Caco-2 (cell line): ENCODE measurements at regions not wholly inside any gene's neighbourhood (a gene's known extent, or its start where the extent isn't known, plus 50 kb on each side); places are given as distances from the start of the nearest gene placed in this dataset.

Experiments used
- BruUV-seq: library from RNA; stranded (reverse); fragments of 400-500 nt; replicated peaks from 2 replicates; lab custom pipeline; 2021; lab: Mats Ljungman, UMichigan
- CTCF ChIA-PET: fragments of 300-600 bp; sonication (Branson Sonifier 250); formaldehyde crosslinking; loops from one replicate; lab custom pipeline; 2022; ENCODE audit warnings: antibody characterized with exemption; lab: Charles Lee
- POLR2A ChIA-PET: fragments of 300-600 bp; sonication (Branson Sonifier 250); formaldehyde crosslinking; loops from one replicate; lab custom pipeline; 2022; ENCODE audit warnings: antibody characterized with exemption; lab: Charles Lee
- DNase-seq, 2 experiments: peaks; one replicate each; pipeline versions ENCODE4 v3.0.0 to v3.0.0-alpha.2; 2020 to 2022
- H3K27me3 ChIP-seq: replicated peaks from 2 replicates; pipeline ENCODE4 v1.6.0; 2011; ENCODE audit warnings: low read length; ENCODE audit not compliant: control insufficient read depth, insufficient read depth
- H3K36me3 ChIP-seq: 2 replicates; pipeline ENCODE4 v1.5.1; 2011; ENCODE audit warnings: low read length; ENCODE audit not compliant: control insufficient read depth, insufficient read depth
- H3K4me1 ChIP-seq: fragments of 250-450 bp; sonication (Bioruptor Pico); 2 replicates; pipeline ENCODE4 v1.5.1; 2020; ENCODE audit warnings: mild to moderate bottlenecking
- H3K4me3 ChIP-seq: 2 replicates; pipeline ENCODE4 v1.5.1; 2011; ENCODE audit warnings: low read depth, mild to moderate bottlenecking, control low read depth, low read length
- H3K9me3 ChIP-seq: fragments of 250-450 bp; sonication (Bioruptor Pico); 2 replicates; pipeline ENCODE4 v1.5.1; 2020; ENCODE audit warnings: mild to moderate bottlenecking, moderate library complexity
- H3K27ac Mint-ChIP-seq: one replicate; pipeline ENCODE4 v1.8.0; 2022; ENCODE audit warnings: mixed read lengths; ENCODE audit not compliant: unreplicated experiment
- H3K27me3 Mint-ChIP-seq: one replicate; pipeline ENCODE4 v1.8.0; 2022; ENCODE audit warnings: mixed read lengths; ENCODE audit not compliant: insufficient read depth, unreplicated experiment
- H3K36me3 Mint-ChIP-seq: one replicate; pipeline ENCODE4 v1.8.0; 2022; ENCODE audit warnings: mild to moderate bottlenecking, mixed read lengths; ENCODE audit not compliant: insufficient read depth, unreplicated experiment
- H3K4me1 Mint-ChIP-seq: one replicate; pipeline ENCODE4 v1.8.0; 2022; ENCODE audit warnings: low read depth, mixed read lengths; ENCODE audit not compliant: unreplicated experiment
- H3K4me3 Mint-ChIP-seq: one replicate; pipeline ENCODE4 v1.8.0; 2022; ENCODE audit warnings: mild to moderate bottlenecking, moderate library complexity, mixed read lengths; ENCODE audit not compliant: unreplicated experiment
- H3K9me3 Mint-ChIP-seq: one replicate; pipeline ENCODE4 v1.8.0; 2022; ENCODE audit warnings: mixed read lengths; ENCODE audit not compliant: unreplicated experiment
- CTCF ChIP-seq, 2 experiments: fragments of 200-600 bp in 1 of 2; IDR thresholded peaks; 1 replicate in 1 of 2; 2 replicates in 1 of 2; pipeline versions ENCODE4 v1.5.1 to v1.8.0; 2011 to 2022; ENCODE audit warnings: antibody characterized with exemption in 1 of 2, control low read depth in 1 of 2, inconsistent platforms in 1 of 2, low read depth in 1 of 2, low read length in 1 of 2, mild to moderate bottlenecking in 1 of 2, moderate library complexity in 1 of 2; ENCODE audit not compliant: insufficient read depth in 1 of 2, severe bottlenecking in 1 of 2, unreplicated experiment in 1 of 2
- intact Hi-C: fragments of 100-400 bp; cut with micrococcal nuclease; formaldehyde crosslinking; loops from one replicate; pipeline ENCODE4 v1.10.0; 2022; ENCODE audit not compliant: unreplicated experiment

- no peak overlapping the region for H3K4me3 ChIP-seq
- Mint-ChIP-seq H3K27me3 (peaks cover 3% of the 10 kb centered on the region), H3K36me3 (no peaks in the 10 kb centered on the region), H3K4me1 (no peaks in the 10 kb centered on the region), H3K27ac (no peak overlapping the region), H3K9me3 (peaks cover 10% of the 10 kb centered on the region), H3K4me3 (no peak overlapping the region)
- POLR2A ChIA-PET = no interaction called here
- no peak for DNase-seq
- H3K4me1 ChIP-seq = no peaks in the 10 kb centered on the region
- CTCF ChIA-PET = no interaction called here
- H3K9me3 ChIP-seq = no peaks in the 10 kb centered on the region
- H3K27me3 ChIP-seq = no peaks in the 10 kb centered on the region
- BruUV-seq = no TSS peak
- intact Hi-C loops = no loop called here
- TF ChIP-seq CTCF (IDR thresholded peaks at IDR 0.05; ENCODE audit: insufficient read depth in 1 of 2, low read depth in 1 of 2, low read length in 1 of 2, severe bottlenecking in 1 of 2, unreplicated experiment in 1 of 2) = no peak
- H3K36me3 ChIP-seq = no peaks in the 10 kb centered on the region
Measured at GRCh38 chr12:11563785-11564739, 85.4 kb upstream of the ETV6 start.

- no peaks in the 10 kb centered on the region for H3K27me3 ChIP-seq
- peaks cover 10% of the 10 kb centered on the region for H3K9me3 Mint-ChIP-seq
- no peaks in the 10 kb centered on the region for H3K27me3 Mint-ChIP-seq
- no peak overlapping the region for H3K4me3 Mint-ChIP-seq
- H3K4me1 ChIP-seq = no peaks in the 10 kb centered on the region
- ChIA-PET POLR2A (no interaction called here), CTCF (no interaction called here)
- H3K9me3 ChIP-seq = no peaks in the 10 kb centered on the region
- intact Hi-C loops = no loop called here
- no peaks in the 10 kb centered on the region for H3K4me1 Mint-ChIP-seq
- no TSS peak for BruUV-seq
- no peak for DNase-seq
- no peak for TF ChIP-seq CTCF (IDR thresholded peaks at IDR 0.05; ENCODE audit: insufficient read depth in 1 of 2, low read depth in 1 of 2, low read length in 1 of 2, severe bottlenecking in 1 of 2, unreplicated experiment in 1 of 2)
- no peaks in the 10 kb centered on the region for H3K36me3 ChIP-seq
- no peak overlapping the region for H3K27ac Mint-ChIP-seq
- no peaks in the 10 kb centered on the region for H3K36me3 Mint-ChIP-seq
- H3K4me3 ChIP-seq = no peak overlapping the region
Measured at GRCh38 chr12:11564984-11565651, 84.4 kb upstream of the ETV6 start.

GRCh38 chr12:11565752-11566151 is 83.7 kb upstream of the ETV6 start:
- no TSS peak for BruUV-seq
- H3K27me3 Mint-ChIP-seq = no peaks in the 10 kb centered on the region
- H3K4me1 ChIP-seq = no peaks in the 10 kb centered on the region
- no peaks in the 10 kb centered on the region for H3K36me3 ChIP-seq
- no peak for TF ChIP-seq CTCF (IDR thresholded peaks at IDR 0.05; ENCODE audit: insufficient read depth in 1 of 2, low read depth in 1 of 2, low read length in 1 of 2, severe bottlenecking in 1 of 2, unreplicated experiment in 1 of 2)
- intact Hi-C loops = no loop called here
- H3K9me3 Mint-ChIP-seq = peaks cover 10% of the 10 kb centered on the region
- no peak overlapping the region for H3K27ac Mint-ChIP-seq
- ChIA-PET POLR2A (no interaction called here), CTCF (no interaction called here)
- no peaks in the 10 kb centered on the region for H3K4me1 Mint-ChIP-seq
- no peaks in the 10 kb centered on the region for H3K9me3 ChIP-seq
- H3K36me3 Mint-ChIP-seq = no peaks in the 10 kb centered on the region
- no peaks in the 10 kb centered on the region for H3K27me3 ChIP-seq
- no peak for DNase-seq
- no peak overlapping the region for H3K4me3 Mint-ChIP-seq
- H3K4me3 ChIP-seq = no peak overlapping the region
